Islet precursor cell (in vitro differentiated cells): ENCODE measurements at regions not wholly inside any gene's neighbourhood (a gene's known extent, or its start where the extent isn't known, plus 50 kb on each side); places are given as distances from the start of the nearest gene placed in this dataset.
"Not testable (repeated sequence)": the region's sequence is repeated elsewhere in the genome, so short reads cannot be mapped to it uniquely, and the experiment has no call there.

Experiments
- DNase-seq: peaks from one replicate; pipeline ENCODE4 v3.0.0-alpha.2; 2018

DNA sequence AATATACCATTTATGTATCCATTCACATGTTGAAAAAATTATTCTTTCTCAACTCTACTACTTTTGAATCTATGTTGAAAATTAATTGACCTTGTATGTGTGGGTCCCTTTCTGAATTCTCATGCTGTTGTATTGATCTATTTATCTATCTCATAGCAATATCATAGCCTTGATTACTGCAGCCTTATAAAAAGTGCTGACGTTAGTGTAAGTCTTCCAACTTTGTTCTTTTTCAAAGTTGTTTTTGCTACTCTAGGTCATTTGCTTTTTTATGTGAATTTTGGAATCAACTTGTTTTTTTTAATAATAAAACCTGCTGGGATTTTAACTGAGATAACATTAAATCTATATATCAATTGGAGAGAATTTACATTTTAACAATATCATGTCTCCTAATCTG is 52.2 kb upstream of the PAX3 start:
- no peak for DNase-seq

DNA sequence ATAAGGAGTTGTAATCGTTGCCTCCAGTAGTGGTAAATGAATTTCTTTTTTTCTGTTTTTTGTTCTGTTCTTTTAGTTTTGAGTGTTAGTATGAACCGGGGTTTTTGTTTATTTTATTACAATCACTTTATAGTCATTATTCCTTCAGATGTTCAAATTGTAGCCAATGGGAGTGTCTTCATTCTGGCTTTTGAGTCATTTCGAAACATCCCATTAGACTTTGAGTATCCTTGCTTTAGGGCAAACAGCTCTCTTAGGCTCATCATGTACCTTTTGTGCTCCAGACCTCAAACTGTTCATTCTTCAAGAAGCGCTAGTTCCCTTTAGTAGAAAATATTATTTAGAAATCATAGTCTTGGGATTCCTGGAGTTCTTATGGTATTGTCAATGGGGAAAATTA is 54.2 kb upstream of the PAX3 start:
- DNase-seq, result no peak

DNA sequence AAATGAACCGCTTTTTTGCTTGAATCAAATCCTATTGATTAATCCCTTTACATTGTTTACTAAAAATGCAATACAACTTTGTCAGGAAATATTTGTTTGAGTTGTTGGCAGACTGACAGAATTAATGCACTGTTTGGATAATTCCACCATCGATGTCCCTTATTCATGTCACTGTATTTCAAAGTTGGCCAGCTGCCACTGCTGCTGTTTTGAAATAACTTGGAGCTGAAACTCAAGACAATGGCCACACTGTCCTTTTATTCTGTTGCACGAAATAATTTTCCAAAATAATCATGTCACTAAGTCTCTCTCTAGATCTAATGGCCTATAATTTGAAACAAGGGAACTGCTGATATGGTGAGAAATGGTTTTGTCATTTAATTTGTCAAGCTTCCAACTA is 55.2 kb upstream of the PAX3 start:
- no peak for DNase-seq

DNA sequence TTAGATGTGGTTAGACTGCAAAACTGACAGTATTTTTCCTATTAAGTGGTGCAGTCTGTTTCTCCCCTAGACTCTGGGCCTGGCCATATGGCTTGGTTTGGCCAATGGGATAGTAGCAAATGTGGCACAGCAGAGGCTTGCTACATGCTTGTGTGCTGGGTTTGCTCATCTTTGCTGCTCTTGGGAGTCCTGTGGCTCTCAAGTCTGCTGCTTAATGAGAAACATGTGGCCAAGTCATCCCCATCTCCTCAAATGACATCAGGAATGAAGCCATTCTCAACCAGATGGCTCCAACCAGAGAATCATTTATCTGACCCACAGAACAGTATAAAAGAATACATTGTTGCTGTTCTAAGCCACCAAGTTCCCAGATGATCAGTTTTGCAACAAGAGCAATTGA is 57.1 kb upstream of the PAX3 start:
- DNase-seq, result no peak

DNA sequence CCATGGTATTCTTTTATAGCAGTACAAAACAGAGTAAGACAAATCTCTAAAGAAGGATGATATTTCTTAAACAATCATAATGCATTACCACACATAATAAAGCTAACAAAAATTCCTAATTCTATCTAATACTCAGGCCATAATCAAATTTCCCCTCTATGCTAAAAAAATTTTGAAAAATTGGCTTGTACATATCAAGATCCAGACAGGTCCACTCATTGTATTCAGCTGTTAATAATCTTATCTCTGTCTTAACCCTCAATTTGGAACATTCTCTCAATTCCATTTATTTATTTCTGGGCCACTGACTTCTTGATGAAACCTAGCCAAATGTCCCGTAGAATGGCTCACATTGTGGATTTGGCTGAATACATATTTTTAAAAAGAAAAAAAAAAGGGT is 59.1 kb upstream of the PAX3 start:
- DNase-seq, result no peak

DNA sequence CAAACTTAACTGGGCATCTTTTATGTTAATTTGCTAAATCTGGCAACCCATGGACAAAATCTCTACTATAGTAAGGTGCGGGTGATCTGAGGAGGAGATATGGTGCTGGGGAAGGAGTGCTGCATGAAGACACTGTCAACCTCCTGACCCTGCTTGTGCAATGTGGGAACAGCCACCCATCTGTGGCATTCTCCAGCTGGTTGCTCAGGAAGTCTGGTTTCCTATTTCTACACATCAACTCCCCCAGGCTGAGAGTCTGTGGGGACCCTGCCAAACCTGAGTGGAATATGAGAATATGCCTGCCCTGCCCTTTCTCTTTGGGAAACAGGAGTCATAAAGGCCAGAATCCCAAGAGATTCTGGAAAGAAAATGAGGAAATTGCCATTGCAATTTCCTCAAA is 60.1 kb upstream of the PAX3 start:
- no peak for DNase-seq

DNA sequence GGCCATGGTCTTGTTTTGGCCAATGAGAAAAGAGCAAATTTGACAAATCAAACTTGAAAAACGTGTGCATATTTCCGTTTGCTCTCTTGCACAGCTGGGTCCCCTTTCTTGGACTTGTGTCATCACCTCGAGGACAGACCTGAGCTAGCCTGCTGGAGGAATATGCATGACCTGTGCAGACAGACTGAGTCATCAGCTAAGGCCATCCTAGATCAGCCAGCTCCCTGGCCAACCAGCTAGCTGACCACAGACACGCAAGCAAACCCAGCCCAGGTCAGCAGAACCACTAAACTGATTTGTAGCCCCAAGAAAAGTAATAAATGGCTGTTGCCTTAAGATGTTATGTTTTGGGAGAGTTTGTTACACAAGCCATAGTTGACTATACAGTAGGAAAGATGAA is 61.3 kb upstream of the PAX3 start:
- DNase-seq, result no peak

DNA sequence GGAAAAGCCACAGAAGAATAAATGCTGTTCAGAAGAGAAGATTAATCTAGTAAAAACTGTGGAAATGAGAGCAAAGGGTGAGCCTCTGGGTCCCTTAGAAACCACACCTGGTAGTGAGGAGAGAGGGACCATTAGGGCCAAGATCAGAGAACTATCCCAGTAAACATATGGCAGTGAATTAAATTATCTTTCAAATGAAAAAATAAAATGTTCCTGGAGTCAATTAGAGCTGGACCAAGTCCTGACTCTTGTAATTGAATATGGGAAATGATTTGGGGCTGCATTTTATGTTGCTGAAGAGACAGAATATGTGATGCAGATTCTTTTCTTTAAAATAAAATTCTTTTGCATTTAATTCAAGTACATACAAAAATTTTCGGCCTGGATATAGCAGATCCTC is 62.2 kb upstream of the PAX3 start:
- DNase-seq, result no peak

DNA sequence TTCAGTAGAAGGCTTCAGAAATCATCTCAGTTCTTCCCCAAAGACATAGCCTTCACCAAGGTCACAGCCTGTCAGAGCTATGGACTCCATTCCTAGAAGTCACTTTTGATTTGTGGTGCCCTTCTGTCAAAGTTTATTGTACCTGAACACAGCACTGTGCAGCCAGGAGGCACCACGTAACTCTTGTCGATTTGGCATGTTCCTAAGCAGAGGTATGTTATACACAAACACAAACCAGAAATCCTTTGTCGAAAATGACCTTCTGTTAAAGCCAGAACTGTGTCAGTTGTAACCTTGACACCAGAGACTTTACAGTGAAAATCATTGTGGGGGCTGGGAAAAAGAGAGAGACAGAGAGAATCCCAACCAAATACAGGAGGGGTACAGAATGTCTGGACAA is 62.6 kb upstream of the SGPP2 start:
- DNase-seq, result no peak

DNA sequence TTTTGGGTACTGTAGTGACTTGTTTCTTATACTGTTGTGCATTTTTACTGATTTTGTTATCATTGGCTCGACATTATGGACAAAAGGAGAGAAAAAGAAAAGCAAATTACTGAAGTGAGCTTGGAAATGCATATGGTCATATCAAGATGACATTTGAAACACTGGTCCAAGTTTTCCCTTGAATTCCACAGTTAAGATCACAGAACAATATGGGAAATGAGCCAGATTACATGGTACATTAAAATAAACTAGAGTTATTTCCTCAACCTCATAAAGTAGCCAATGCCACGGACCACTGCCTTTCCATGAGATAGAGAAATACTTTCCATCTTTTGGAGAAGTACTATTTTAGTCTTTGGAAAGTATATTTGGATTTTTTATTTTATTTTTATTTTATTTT is 62.0 kb upstream of the SGPP2 start:
- no peak for DNase-seq

DNA sequence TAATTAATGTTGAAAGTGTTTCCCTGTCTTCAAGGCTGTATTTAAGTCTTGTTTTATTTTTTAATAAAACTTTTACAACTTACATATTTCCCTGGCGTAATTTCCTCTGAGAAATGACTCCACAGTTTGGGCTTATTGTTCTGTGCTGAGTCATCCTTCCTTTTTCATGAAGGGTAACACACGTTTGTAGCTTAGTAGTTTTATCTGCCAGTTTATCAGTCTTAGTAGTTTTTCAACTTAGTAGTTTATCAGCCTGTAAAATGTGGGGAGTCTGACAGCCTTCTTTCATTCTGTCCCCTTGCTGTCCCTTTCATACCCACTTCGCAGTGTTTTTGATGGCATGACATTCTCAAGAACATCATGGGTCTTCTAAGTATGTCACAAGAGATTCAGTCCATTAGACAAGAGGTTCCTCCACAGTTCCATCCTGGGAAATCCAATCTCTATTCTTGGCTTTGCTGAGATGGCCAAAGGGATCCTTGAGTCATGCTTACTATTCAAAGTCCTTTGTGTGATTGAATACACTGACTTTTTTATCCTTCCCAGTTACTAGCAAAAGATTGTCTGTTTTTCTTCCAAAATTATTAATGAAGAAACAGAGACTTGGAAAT is 60.0 kb upstream of the SGPP2 start:
- no peak for DNase-seq

DNA sequence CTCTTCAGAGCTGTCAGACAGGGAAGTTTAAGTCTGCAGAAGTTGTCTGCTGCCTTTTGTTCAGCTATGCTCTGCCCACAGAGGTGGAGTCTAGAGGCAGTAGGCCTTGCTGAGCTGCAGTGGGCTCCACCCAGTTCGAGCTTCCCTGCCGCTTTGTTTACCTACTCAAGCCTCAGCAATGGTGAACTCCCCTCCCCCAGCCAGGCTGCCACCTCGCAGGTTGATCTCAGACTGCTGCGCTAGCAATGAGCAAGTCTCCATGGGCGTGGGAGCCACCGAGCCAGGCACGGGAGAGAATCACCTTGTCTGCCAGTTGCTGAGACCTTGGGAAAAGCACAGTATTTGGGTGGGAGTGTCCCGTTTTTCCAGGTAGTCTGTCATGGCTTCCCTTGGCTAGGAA is 56.1 kb upstream of the SGPP2 start:
- DNase-seq, result not testable (repeated sequence)

DNA sequence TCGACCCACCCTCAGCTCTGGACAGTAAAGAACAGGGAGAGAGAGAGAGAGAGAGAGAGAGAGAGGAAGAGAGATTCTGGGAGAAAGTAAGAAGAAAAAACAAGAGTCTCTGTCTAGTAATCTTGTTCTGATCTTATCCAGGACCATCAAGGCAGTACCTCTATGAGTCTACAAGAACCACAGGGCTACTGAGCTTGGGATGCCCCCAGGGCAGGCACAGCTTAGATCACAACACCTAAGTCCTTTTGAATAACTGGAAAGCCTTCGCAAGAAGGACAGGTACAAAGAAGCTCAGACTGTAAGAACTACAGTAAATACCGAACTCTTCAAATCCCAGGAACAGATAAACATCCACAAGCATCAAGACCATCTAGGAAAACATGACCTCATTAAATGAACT is 51.4 kb upstream of the SGPP2 start:
- peak; percentile 64 for DNase-seq
